ENCODE measurements at regions not wholly inside any gene's neighbourhood (a gene's known extent, or its start where the extent isn't known, plus 50 kb on each side); places are given as distances from the start of the nearest gene placed in this dataset.

GRCh38 chr20:11432407-11432806, 485.3 kb upstream of the BTBD3 start:
- TF ChIP-seq PATZ1 (CRISPR knock-in tag; IDR thresholded peaks at IDR 0.05; ENCODE audit: borderline replicate concordance) (no peak), ZFP3 (CRISPR knock-in tag; IDR thresholded peaks at IDR 0.05) (no peak), TOX (CRISPR knock-in tag; IDR thresholded peaks at IDR 0.05; ENCODE audit: borderline replicate concordance) (no peak), RARB (CRISPR knock-in tag; IDR thresholded peaks at IDR 0.05) (no peak), CREB5 (CRISPR knock-in tag; IDR thresholded peaks at IDR 0.05; ENCODE audit: low read depth) (no peak), TCF4 (CRISPR knock-in tag; IDR thresholded peaks at IDR 0.05; ENCODE audit: borderline replicate concordance) (no peak), GLIS3 (CRISPR knock-in tag; IDR thresholded peaks at IDR 0.05) (no peak), ZNF565 (CRISPR knock-in tag; conservative IDR thresholded peaks at IDR 0.05; ENCODE audit: low read depth) (no peak), ARNTL (CRISPR knock-in tag; IDR thresholded peaks at IDR 0.05; ENCODE audit: borderline replicate concordance, low read depth) (no peak), ESRRG (CRISPR knock-in tag; IDR thresholded peaks at IDR 0.05) (no peak), ZFP30 (CRISPR knock-in tag; IDR thresholded peaks at IDR 0.05) (no peak), ISL1 (CRISPR knock-in tag; IDR thresholded peaks at IDR 0.05) (no peak), PPARA (CRISPR knock-in tag; IDR thresholded peaks at IDR 0.05; ENCODE audit: borderline replicate concordance) (no peak)
